Uterus (tissue), 3 donors: ENCODE measurements at regions not wholly inside any gene's neighbourhood (a gene's known extent, or its start where the extent isn't known, plus 50 kb on each side); places are given as distances from the start of the nearest gene placed in this dataset.

Experiments used
- DNase-seq, 2 donors: peaks; one replicate each; pipeline ENCODE4 v3.0.0-alpha.2; 2019 to 2020
- H3K27ac ChIP-seq, 2 donors: fragments of 200-600 bp; sonication (generic); 1 replicate in 1 of 2; 2 replicates in 1 of 2; pipeline ENCODE4 v1.5.1; 2016 to 2018
- H3K27me3 ChIP-seq, 2 donors: fragments of 200-600 bp; sonication (generic); one replicate each; pipeline ENCODE4 v1.5.1; 2018 to 2019; ENCODE audit warnings: control low read depth in 1 of 2
- H3K36me3 ChIP-seq, 2 donors: fragments of 200-600 bp; sonication (generic); one replicate each; pipeline ENCODE4 v1.5.1; 2019; ENCODE audit warnings: control low read depth in 1 of 2
- H3K4me1 ChIP-seq, 2 donors: fragments of 200-600 bp; sonication (generic); one replicate each; pipeline ENCODE4 v1.5.1; 2018 to 2019; ENCODE audit warnings: control low read depth in 1 of 2
- H3K4me3 ChIP-seq, 2 donors: fragments of 200-600 bp; sonication (generic); 1 replicate in 1 of 2; 2 replicates in 1 of 2; pipeline ENCODE4 v1.5.1; 2018 to 2019; ENCODE audit warnings: mild to moderate bottlenecking in 1 of 2
- H3K9me3 ChIP-seq, 2 donors: fragments of 200-600 bp; sonication (generic); one replicate each; pipeline ENCODE4 v1.5.1; 2019; ENCODE audit warnings: control low read depth in 1 of 2
- CTCF ChIP-seq, 4 experiments: fragments of 200-600 bp in 2 of 4; fragments of 450-650 bp in 2 of 4; sonication (generic) in 2 of 4; IDR thresholded peaks; one replicate each; pipeline ENCODE4 v1.5.1; 2016 to 2019; ENCODE audit warnings: antibody characterized with exemption in 4 of 4, mild to moderate bottlenecking in 2 of 4, moderate library complexity in 1 of 4
- POLR2A ChIP-seq, 2 donors: fragments of 450-650 bp; IDR thresholded peaks; one replicate each; pipeline ENCODE4 v1.6.1; 2016; ENCODE audit warnings: antibody characterized with exemption in 2 of 2, mild to moderate bottlenecking in 1 of 2, moderate library complexity in 1 of 2
- intact Hi-C: fragments of 100-400 bp; cut with DNase I; formaldehyde crosslinking; loops from one replicate; pipeline ENCODE4 v1.15.1; 2023; ENCODE audit warnings: low total_unique reads
- donor health status: DM: yes; HTN: yes; CAD: no.

- Histone ChIP-seq H3K27ac (no peak overlapping the region), H3K9me3 (no peaks in the 10 kb centered on the region), H3K4me1 (no peaks in the 10 kb centered on the region), H3K4me3 (no peak overlapping the region), H3K27me3 (no peaks in the 10 kb centered on the region), H3K36me3 (no peaks in the 10 kb centered on the region)
- no peak for TF ChIP-seq POLR2A (IDR thresholded peaks at IDR 0.05)
- no peak for TF ChIP-seq CTCF (IDR thresholded peaks at IDR 0.05)
- no peak for DNase-seq
- intact Hi-C loops: no loop called here
These were observed 317.6 kb upstream of the KLF4 start for GRCh38 chr9:107807183-107807582.

GRCh38 chr9:107805201-107805600 lies 315.6 kb upstream of the KLF4 start:
- H3K4me3 ChIP-seq: no peak overlapping the region
- TF ChIP-seq CTCF (IDR thresholded peaks at IDR 0.05) (no peak), POLR2A (IDR thresholded peaks at IDR 0.05) (no peak)
- intact Hi-C loops: no loop called here
- no peaks in the 10 kb centered on the region for H3K4me1 ChIP-seq
- no peaks in the 10 kb centered on the region for H3K36me3 ChIP-seq
- H3K27ac ChIP-seq: no peak overlapping the region
- H3K9me3 ChIP-seq: no peaks in the 10 kb centered on the region
- H3K27me3 ChIP-seq: no peaks in the 10 kb centered on the region
- no peak for DNase-seq

GRCh38 chr9:107794259-107794658 lies 304.7 kb upstream of the KLF4 start:
- no peaks in the 10 kb centered on the region for H3K4me1 ChIP-seq

GRCh38 chr9:107793541-107793940 lies 304.0 kb upstream of the KLF4 start:
- no peak overlapping the region for H3K27ac ChIP-seq
- TF ChIP-seq POLR2A (IDR thresholded peaks at IDR 0.05) (no peak), CTCF (IDR thresholded peaks at IDR 0.05) (no peak)
- intact Hi-C loops: no loop called here
- H3K36me3 ChIP-seq: no peaks in the 10 kb centered on the region
- no peaks in the 10 kb centered on the region for H3K27me3 ChIP-seq
- no peaks in the 10 kb centered on the region for H3K4me1 ChIP-seq
- H3K9me3 ChIP-seq: no peaks in the 10 kb centered on the region
- DNase-seq: no peak
- no peak overlapping the region for H3K4me3 ChIP-seq

More at GRCh38 chr9:107794259-107794658, 304.7 kb upstream of the KLF4 start:
- Histone ChIP-seq H3K27ac (no peak overlapping the region), H3K36me3 (no peaks in the 10 kb centered on the region), H3K4me3 (no peak overlapping the region), H3K27me3 (no peaks in the 10 kb centered on the region), H3K9me3 (no peaks in the 10 kb centered on the region)
- no peak for DNase-seq
- TF ChIP-seq CTCF (IDR thresholded peaks at IDR 0.05): no peak
- TF ChIP-seq POLR2A (IDR thresholded peaks at IDR 0.05): no peak
- intact Hi-C loops: no loop called here

GRCh38 chr9:107792596-107792995 lies 303.0 kb upstream of the KLF4 start:
- no peak for DNase-seq
- no peaks in the 10 kb centered on the region for H3K9me3 ChIP-seq
- intact Hi-C loops: no loop called here
- no peaks in the 10 kb centered on the region for H3K27me3 ChIP-seq
- H3K4me1 ChIP-seq: no peaks in the 10 kb centered on the region
- H3K27ac ChIP-seq: no peak overlapping the region
- TF ChIP-seq CTCF (IDR thresholded peaks at IDR 0.05): no peak
- TF ChIP-seq POLR2A (IDR thresholded peaks at IDR 0.05): no peak
- H3K4me3 ChIP-seq: no peak overlapping the region
- H3K36me3 ChIP-seq: no peaks in the 10 kb centered on the region
